GM18951 (cell line): ENCODE measurements at regions not wholly inside any gene's neighbourhood (a gene's known extent, or its start where the extent isn't known, plus 50 kb on each side); places are given as distances from the start of the nearest gene placed in this dataset.
"Not testable (repeated sequence)": the region's sequence is repeated elsewhere in the genome, so short reads cannot be mapped to it uniquely, and the experiment has no call there.

Experiments
- POLR2A ChIP-seq: IDR thresholded peaks from 4 replicates; pipeline ENCODE4 v1.6.1; 2011; ENCODE audit warnings: mild to moderate bottlenecking; ENCODE audit not compliant: insufficient read length, insufficient read depth; ENCODE audit errors: extremely low read depth
- in situ Hi-C: fragments of 300-500 bp; cut with MboI; formaldehyde crosslinking; loops from one replicate; pipeline ENCODE4 v1.12.0; 2022; ENCODE audit warnings: low sequenced_read_pairs, mixed read lengths, inconsistent platforms; ENCODE audit not compliant: unreplicated experiment

- in situ Hi-C loops: no loop called here
- no peak for TF ChIP-seq POLR2A
These were observed 118.5 kb downstream of the MFAP3L start for GRCh38 chr4:169907705-169908104.

DNA sequence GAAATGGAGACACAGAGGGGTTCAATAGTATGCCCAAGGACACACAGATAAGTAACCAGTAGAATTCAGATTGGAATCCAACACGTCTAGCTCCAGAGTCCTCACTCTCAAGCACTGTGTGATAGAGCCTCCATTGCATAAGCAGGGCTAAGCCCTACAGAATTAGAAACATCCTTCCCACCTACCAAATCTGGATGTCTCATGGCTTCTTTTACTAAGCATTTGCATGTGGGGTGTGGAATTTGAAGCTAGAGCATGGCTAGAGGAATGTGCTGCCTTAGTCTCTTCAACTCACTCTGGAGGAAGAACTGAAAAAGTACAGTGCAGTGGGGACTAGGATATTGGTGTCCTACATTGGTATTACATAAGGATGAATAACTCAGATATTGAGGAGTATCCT lies 119.4 kb downstream of the MFAP3L start:
- no peak for TF ChIP-seq POLR2A
- in situ Hi-C loops: no loop called here

DNA sequence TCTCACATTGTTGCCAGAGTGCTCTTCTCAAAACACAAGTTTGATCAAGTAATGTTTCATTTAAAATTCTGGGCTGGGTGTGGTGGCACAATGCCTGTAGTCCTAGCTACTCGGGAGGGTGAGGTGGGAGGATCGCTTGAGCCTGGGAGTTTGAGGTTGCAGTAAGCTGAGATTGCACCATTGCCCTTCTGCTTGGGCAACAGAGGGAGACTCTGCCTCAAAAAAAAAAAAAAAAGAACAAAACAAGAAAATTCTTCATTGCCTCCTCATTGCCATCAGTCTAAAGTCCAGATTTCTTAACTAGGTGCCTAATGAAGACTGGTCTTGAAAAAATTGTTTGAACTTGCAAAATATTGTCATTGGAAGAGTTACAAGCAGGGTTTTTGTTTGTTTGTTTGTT lies 120.1 kb downstream of the MFAP3L start:
- TF ChIP-seq POLR2A: no peak
- in situ Hi-C loops: no loop called here

DNA sequence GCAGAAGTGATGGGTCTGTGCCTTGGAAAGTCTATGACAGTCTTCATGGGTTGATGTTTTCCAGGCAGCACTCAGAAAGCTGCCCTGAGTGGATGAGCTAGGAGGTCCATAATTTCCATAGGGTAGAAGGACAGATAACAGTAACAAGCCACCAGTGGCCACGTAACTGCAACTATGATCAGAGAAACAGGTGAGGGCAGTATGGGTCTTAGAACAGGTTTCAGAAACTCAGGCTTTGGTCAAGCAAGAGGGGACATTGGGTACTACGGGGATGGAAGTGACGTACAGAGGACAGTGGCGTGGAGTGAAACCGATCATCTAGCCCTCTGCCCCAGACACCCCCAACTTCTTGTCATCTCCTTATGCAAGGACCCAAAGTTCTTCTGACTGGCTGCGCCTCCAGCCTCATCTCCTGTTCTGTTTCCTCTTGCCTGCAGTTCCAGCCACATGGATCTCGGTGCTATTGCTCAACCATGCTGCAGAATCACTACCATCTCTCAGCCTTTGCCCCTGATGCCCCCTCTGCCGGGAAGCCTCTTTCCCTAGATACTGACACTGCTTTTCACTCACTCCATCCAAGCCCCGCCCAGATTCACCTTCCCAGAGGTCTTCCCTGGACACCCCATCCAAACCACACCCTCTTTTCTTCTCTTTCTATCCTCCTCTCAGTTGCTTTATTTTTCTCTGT lies 123.4 kb downstream of the MFAP3L start:
- TF ChIP-seq POLR2A: no peak

DNA sequence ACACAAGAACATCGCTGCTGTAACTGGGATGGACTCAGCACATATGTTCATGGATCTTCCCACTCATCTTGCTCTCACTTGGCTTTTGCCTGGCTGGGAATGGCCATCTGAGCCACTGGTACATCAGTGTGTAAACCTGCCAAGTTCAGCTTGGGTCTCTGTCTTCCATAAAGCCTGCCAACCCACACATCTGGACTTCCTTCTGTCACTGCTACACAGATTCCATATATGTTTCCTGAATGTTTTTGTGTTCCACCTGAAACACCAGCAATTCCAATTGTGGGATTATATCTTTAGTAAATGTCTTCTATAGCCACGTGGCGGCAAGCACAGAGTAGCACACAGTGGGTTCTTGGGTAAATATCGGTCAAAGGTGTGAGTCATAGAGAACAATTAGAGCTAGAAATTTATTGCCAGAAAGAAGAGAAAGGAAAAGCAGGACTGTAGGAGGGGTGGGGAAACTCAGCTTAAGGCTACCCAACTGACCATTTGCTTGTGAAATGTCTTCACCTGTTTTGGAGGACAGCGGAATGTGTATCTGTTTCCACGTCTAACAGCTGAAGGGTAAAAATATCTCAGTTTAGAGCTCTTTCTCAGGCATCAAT lies 125.9 kb downstream of the MFAP3L start:
- TF ChIP-seq POLR2A: no peak
- in situ Hi-C loops: no loop called here

More for the DNA sequence above, 123.4 kb downstream of the MFAP3L start:
- in situ Hi-C loops: no loop called here

- in situ Hi-C loops: no loop called here
- no peak for TF ChIP-seq POLR2A
These were observed 126.9 kb downstream of the MFAP3L start for GRCh38 chr4:169899295-169899694.

DNA sequence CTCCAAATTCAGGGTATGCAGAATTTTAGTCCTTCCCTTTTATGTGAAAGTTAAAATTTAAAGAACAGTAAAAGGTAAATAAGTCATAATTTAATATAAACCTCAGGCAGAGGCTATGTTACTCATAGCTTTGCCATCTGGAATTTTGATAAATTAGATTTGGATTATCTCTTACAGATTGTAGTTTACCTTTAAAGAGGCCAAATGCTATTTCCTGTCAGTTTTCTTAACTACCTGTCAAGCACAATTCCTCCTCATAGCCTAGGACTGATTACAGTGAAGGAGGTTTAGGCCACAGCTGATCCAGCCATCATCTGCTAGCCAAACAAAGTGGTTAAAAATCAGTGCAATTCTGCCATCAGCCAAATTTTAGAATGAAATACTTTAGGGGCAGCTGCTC lies 128.1 kb downstream of the MFAP3L start:
- no peak for TF ChIP-seq POLR2A

DNA sequence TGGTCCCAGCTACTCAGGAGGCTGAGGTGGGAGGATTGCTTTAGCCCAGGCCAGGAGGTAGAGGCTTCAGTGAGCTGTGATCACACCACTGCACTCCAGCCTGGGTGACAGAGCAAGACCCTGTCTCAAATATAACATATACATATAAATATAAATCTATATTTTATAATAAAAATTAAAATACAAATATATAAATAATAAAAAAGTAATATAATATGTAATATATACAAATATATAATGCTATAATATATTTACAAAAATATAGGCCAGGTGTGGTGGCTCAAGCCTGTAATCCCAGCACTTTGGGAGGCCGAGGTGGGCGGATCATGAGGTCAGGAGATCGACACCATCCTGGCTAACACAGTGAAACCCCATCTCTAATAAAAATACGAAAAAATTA lies 131.4 kb downstream of the MFAP3L start:
- in situ Hi-C loops: not testable (repeated sequence)

More for the DNA sequence above, 128.1 kb downstream of the MFAP3L start:
- in situ Hi-C loops: no loop called here

- TF ChIP-seq POLR2A: no peak
- in situ Hi-C loops: no loop called here
These were observed 128.1 kb upstream of the HPF1 start for GRCh38 chr4:169885893-169886292.

- no peak for TF ChIP-seq POLR2A
- in situ Hi-C loops: no loop called here
These were observed 124.0 kb upstream of the HPF1 start for GRCh38 chr4:169881769-169882168.

DNA sequence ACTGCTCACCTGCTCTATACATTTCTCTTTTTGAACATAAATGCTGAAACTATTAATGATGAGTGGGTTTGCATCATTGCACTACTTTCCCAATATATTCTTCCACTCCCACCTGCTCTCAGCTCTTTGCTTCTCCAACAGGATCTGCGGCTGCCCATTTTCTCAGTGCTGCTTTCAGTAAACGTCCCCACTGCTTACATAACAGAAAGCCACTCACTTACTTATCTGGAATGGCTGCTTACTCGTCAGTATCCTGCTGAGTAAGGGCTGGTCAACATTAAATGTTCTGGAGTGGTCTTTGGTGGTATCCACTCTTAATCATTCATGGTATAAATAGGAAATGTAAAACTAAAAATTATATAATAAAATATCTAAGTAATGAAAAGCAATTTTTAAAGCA lies 112.8 kb upstream of the HPF1 start:
- in situ Hi-C loops: no loop called here

DNA sequence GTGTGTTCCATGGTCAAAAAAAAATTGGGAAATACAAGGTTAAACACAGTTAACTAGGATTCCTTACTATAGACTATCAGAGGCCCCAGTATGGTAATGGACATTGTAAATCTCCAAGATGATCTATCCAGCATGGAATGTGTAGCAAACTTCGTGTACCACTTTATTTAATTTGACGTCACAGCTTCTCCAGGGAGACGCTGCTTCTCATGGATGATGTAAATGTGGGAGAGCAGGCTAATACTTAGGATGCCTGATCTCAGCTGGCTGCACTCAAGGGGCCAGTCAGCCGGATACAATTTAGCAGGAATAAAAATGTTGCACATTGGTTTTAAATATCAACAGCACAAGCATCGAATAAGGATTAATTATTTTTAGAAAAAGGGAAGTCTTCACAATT lies 111.7 kb upstream of the HPF1 start:
- TF ChIP-seq POLR2A: no peak
- in situ Hi-C loops: no loop called here

More for the DNA sequence above, 112.8 kb upstream of the HPF1 start:
- TF ChIP-seq POLR2A: no peak

DNA sequence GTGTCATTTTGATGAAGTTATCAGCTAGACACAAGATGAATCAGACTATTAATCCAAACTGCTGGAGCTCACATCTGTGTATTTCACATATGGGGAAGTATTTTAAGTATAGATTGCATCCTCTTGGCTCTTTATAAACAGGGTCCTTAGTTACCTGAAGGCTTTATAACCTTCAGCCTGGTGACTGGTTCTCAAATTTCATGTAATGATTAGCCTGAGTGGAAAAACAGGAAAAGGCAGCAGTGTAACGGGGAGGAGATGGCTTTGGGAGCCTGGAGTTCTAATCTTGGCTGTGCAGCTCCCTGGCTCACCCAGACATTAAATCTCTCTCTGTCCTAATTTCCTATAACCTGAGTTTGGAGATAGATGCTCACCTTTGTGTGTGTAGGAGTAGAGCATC lies 103.8 kb upstream of the HPF1 start:
- TF ChIP-seq POLR2A: no peak
- in situ Hi-C loops: no loop called here

GRCh38 chr4:169859366-169860216 lies 101.8 kb upstream of the HPF1 start:
- TF ChIP-seq POLR2A: no peak
- in situ Hi-C loops: no loop called here

DNA sequence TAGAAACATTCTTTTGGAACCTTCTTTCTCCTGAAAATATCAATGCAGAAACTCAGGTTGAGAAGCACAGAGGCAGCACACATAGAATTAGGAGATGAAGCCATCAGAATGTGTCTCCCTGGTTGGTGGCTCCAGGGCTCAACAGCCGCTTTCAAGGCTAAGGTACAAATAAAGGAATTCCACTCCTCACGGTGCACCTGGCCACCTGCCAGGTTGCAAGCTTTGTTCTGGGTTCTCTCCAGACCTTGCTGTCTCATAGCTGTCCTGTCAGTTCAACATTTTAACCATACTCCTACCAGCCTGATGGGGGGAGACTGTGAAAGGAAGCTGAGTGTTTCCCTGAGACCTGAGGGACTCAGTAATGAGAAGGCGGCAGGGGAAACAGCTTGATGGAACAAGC lies 96.3 kb upstream of the HPF1 start:
- in situ Hi-C loops: no loop called here
- no peak for TF ChIP-seq POLR2A
